Activated CD4-positive, alpha-beta T cell treated with anti-CD3 and anti-CD28 coated beads, Interleukin-2, amount 50 U/mL, for 16 hours (primary cell): ENCODE measurements at regions not wholly inside any gene's neighbourhood (a gene's known extent, or its start where the extent isn't known, plus 50 kb on each side); places are given as distances from the start of the nearest gene placed in this dataset.
"Not testable (repeated sequence)": the region's sequence is repeated elsewhere in the genome, so short reads cannot be mapped to it uniquely, and the experiment has no call there.

Experiments used
- DNase-seq: peaks from one replicate; pipeline ENCODE4 v3.0.0-alpha.2; 2020

- DNase-seq = no peak
Observed at GRCh38 chr6:9233686-9234085, 798.3 kb upstream of the SLC35B3 start.

DNA sequence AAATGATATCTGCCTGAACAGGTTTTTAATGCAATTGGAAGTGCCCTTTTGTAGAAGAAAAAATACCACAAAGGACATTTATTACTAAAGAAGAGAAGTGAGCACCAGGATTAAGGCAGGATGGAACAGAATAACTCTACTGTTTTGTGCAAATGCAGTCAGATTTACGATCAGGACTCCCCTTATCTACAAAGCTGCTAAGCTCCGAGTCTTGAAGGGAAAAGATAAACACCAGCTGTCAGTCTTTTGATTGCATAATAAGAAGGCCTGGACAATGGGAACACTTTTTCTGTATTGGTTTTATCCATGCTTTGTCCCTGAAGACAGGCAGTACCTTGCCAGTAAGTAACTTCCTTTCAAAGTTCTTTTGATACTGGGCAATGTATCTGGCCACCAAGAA is 797.9 kb upstream of the SLC35B3 start:
- DNase-seq = no peak

GRCh38 chr6:9225441-9225871 is 790.1 kb upstream of the SLC35B3 start:
- DNase-seq = no peak

DNA sequence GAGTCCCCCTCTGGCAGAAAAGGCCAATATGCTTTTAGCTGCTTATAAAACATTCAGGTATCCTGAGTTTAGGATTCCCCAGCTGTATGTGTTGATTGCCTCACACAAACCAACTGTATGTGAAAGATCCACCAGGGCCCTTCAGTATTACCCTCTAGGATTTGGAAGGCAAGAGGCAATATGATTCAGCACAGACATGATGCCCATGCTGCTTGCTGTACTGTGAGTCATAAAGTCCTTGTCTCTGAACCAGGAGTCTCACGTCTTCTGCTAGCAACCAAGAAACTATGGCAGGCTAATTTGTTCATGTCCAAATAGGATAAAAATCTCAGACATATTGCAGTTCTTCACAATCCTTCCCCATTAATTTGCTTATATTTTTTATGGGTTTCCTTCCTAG is 789.2 kb upstream of the SLC35B3 start:
- no peak for DNase-seq

DNA sequence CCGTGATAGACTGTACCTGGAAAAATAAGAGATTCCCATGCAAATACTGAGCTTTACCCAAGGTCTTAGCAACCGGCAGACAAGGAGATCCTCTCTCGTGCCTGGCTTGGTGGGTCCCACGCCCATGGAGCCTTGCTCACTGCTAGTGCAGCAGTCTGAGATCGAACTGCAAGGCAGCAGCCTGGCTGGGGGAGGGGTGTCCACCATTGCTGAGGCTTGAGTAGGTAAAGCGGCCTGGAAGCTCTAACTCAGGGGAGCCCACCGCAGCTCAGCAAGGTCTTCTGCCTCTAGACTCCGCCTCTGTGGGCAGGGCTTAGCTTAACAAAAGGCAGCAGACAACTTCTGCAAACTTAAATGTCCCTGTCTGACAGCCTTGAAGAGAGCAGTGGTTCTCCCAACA is 778.4 kb upstream of the SLC35B3 start:
- not testable (repeated sequence) for DNase-seq

GRCh38 chr6:9208966-9209365 is 773.6 kb upstream of the SLC35B3 start:
- no peak for DNase-seq

DNA sequence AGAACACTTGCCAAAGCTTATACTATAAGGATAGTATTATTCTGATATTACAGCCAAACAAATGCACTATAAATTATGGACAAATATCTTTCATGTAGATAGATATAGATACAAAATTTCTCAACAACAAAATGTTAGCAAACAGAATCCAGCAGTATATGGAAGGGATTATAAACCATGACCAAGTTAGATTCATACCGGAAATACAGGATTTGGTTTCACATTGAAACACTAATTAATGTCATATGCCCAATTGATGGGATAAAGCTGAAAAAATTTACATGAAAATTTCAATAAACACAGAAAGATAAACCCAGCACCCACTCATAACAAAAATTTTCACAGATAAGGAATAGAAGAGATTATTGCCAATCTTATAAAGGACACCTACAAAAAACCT is 770.3 kb upstream of the SLC35B3 start:
- no peak for DNase-seq

DNA sequence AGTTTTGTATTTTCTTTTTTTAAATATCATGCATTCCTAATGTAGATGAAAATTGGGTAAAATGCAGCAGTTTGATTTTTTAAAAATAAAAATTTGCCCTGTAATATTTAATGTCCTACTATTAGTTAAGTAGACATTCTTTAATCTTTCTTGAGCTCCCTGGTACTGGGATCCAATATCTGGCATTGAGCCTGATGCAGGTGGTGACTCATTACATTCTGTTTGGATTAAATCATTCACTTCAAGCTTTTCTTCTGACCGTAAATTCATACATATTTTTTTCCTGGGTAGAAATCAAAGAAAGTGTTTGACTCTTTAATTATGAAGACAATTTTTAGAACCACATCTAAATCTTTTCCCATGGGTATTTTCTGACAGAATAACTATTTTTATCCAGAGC is 768.8 kb upstream of the SLC35B3 start:
- DNase-seq = no peak

DNA sequence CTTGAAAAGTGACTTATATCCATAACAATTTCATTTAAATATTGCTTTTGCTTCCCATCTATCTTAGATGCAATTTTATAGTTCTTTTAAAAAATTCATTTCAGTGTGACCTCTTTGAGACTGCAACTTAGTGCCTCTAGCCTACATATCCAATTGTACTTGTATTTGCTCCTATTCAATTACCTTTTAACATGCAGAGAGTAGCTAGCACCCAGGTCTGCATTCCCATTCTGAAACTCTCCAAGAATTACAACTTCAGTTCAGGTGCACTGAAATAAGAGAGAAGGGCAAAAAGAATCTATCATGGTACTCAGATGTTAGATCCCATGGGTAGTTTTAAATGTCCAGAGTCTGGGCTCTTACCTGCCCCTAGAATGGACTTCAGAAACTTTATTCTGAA is 765.4 kb upstream of the SLC35B3 start:
- no peak for DNase-seq

DNA sequence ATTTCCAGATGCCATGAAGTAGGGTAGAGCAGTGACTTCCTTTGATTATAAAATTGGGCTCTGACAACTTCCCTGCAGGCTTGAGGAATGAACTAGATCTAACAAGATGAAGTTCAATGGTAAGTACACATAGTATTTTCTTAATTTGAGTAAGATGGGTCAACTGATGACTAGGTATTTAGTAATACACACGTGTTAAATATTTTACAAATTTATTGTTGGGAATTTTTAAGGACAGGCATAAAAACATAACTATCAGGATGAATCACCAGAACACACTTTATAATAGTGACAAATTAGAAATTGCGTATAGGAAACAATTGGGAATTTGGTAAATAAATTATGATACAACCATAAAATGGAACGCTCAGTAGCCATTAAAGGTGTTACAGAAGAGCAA is 762.4 kb upstream of the SLC35B3 start:
- DNase-seq = no peak

DNA sequence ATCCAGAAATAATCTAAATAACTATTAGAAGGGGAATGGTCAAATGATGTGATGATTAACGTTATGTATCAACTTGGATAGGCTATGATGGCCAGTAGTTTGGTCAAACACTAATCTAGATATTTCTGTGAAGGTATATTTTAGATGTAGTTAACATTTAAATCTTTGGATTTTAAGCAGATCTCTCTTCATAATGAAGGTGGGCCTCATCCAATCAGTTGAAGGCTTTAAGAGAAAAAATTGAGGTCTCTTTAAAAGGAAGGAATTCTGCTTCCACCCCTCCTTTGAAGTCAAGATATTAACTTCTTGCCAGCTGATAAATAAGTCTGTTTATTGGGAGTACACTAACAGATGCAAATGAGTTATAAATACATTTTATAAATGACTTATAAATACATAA is 760.0 kb upstream of the SLC35B3 start:
- DNase-seq = no peak

- DNase-seq = no peak
Observed at GRCh38 chr6:9192405-9192909, 757.1 kb upstream of the SLC35B3 start.

GRCh38 chr6:9186148-9186547 is 750.8 kb upstream of the SLC35B3 start:
- DNase-seq = no peak

DNA sequence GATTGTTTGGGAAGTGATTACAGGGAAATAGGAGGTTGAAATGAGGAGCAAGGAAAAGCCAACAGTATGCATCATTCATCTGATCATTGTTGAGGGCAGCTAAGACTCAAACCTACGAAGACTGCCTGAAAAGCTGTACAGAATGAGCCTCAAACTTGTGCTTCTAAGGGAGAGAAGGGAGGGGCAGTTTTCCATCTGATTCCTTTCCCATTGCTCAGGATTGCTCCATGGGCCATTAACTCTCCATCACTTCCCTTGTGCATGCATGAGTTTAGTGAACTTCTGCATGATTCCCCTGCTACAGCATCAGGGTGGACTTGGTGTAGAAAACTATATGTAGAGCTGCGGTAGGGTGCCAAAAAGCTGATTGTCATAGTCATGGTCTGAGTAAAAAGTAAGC is 742.7 kb upstream of the SLC35B3 start:
- DNase-seq = no peak

GRCh38 chr6:9173229-9173628 is 737.9 kb upstream of the SLC35B3 start:
- no peak for DNase-seq

GRCh38 chr6:9172096-9172495 is 736.8 kb upstream of the SLC35B3 start:
- DNase-seq = no peak

DNA sequence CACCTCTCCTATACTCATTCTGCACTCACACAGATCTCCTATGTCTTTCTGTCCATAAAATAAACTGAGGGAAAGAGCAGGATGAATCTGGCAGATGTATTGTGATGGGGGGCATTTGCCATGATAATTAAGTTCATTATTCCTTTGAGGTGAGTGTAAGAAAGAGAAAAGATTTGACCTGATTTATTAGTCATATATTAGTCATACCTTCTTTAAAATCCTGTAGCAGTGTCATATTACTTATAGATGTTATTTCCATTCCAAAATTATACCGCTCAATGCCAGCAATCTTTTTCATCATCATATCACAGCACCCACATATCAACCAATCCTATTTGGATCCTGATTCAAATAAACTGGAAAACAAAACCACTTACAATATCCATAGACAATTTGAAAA is 733.3 kb upstream of the SLC35B3 start:
- no peak for DNase-seq

DNA sequence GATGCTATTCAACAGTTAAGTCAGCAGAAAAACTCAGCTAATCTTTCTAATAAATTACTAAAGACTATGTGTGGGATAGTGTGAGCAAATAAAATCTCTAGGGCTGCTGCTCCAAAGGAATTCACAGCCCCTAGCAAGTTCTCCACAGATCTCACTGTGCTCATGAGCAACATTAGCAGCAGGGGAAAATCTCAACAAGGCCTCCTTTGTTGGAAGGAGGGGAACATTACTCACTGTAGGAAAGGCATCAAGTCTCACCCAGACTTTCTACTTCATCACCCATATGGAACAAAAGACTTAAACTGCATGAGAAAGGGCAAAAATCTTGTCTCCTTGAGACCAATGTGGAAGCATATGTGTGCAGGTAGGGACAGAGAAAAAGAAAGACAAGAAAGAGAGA is 726.4 kb upstream of the SLC35B3 start:
- DNase-seq = no peak

DNA sequence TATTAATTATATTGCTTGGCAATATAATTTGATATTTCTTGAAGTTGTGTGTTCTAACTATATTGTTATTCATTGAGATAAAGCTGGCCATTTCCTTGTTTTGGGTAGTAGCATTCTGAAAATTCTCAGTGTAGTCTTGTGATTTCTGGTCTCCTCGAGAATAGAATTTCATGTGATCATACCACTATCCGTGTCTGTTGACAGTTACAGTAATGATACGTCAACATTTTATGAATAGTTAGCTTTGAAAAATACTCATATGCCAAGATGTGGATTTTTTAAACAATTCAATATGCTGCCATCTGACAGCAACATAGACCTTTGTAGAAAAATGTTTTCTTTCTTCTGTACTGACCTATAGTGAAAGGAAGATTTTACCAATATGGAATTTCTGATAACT is 723.7 kb upstream of the SLC35B3 start:
- no peak for DNase-seq

DNA sequence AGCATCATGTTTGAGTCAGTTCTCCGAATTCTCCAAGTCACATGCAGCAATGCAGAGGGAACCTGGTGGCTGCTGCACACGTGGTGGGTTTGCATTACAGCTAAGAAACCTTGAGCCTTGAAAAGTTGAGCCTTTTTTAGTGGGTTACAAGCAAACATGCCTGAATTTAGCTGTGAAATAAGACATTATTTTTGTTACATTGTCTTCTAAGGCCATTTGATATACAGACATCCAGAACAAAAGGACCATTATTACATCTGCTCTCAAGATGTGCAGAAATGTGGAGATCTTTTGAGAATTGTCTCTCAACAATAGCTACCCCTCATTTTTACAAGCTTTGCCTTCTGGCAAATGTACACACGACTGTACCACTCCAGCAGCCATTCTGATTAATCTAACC is 720.5 kb upstream of the SLC35B3 start:
- no peak for DNase-seq

GRCh38 chr6:9143140-9143539 is 707.8 kb upstream of the SLC35B3 start:
- DNase-seq = no peak

DNA sequence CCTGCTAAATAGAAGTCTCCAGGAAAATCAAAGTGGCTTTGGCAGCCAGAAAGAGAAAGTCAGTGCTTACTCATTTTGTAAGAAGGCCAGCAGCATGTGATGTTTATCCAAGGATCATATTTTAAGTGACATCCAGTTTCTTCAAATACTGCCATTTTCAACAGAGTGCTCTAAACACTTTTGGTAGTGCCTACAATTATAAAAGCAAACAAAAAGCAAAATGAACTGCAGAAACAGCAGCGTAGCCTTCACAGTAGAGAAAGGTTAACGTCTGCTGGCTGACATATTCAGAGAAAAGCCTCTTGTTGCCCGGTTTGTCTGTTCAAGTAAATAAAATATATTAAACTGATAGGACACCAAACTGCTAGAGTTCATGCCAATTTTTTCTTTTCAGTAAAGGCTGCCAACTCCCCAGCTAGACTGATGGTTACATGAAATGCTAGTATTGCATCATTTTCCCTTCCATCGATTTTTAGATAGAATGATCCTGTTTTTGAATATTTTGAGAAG is 705.7 kb upstream of the SLC35B3 start:
- no peak for DNase-seq

GRCh38 chr6:9140172-9140571 is 704.8 kb upstream of the SLC35B3 start:
- no peak for DNase-seq

DNA sequence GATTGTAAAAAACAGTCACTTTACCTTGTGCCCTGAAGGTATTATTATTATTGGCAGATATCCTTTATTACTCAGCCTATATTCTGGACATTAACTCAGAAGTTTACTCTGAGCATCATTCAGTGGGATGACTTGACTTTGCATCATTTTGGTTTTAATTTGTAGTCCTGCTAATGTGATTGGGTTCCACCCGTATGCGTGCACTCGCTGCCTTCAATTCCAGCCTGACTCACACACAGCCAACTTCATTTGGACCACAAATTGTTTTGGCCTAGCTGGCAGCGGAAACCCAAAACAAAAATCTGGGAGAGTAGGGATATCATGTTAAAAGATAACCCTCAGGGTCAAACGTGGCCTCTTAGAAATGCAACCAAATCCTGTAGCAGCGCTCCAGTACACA is 704.4 kb upstream of the SLC35B3 start:
- no peak for DNase-seq

GRCh38 chr6:9138936-9139335 is 703.6 kb upstream of the SLC35B3 start:
- DNase-seq = no peak
